Duodenal mucosa (tissue), 2 donors: ENCODE measurements at regions not wholly inside any gene's neighbourhood (a gene's known extent, or its start where the extent isn't known, plus 50 kb on each side); places are given as distances from the start of the nearest gene placed in this dataset.
"Not testable (repeated sequence)": the region's sequence is repeated elsewhere in the genome, so short reads cannot be mapped to it uniquely, and the experiment has no call there.

ENCODE experiments used
- H3K27ac ChIP-seq: one replicate; pipeline ENCODE4 v1.7.0; 2013; ENCODE audit warnings: low read depth, low read length
- H3K27me3 ChIP-seq, 2 donors: one replicate each; pipeline ENCODE4 v1.7.0; 2013; ENCODE audit warnings: low read length in 2 of 2, control low read depth in 1 of 2; ENCODE audit not compliant: insufficient read depth in 2 of 2, control insufficient read depth in 1 of 2
- H3K36me3 ChIP-seq, 2 donors: one replicate each; pipeline ENCODE4 v1.7.0; 2013; ENCODE audit warnings: low read length in 2 of 2, control low read depth in 1 of 2; ENCODE audit not compliant: insufficient read depth in 2 of 2, control insufficient read depth in 1 of 2
- H3K4me1 ChIP-seq, 2 donors: one replicate each; pipeline ENCODE4 v1.7.0; 2013; ENCODE audit warnings: low read length in 2 of 2, control low read depth in 1 of 2; ENCODE audit not compliant: insufficient read depth in 2 of 2, control insufficient read depth in 1 of 2
- H3K4me3 ChIP-seq, 2 donors: one replicate each; pipeline ENCODE4 v1.7.0; 2013; ENCODE audit warnings: low read length in 2 of 2, low read depth in 1 of 2
- H3K9ac ChIP-seq, 2 donors: one replicate each; pipeline ENCODE4 v1.7.0; 2013; ENCODE audit warnings: low read length in 2 of 2, low read depth in 1 of 2
- H3K9me3 ChIP-seq, 2 donors: one replicate each; pipeline ENCODE4 v1.7.0; 2013; ENCODE audit warnings: low read length in 2 of 2, control low read depth in 1 of 2; ENCODE audit not compliant: control insufficient read depth in 1 of 2

DNA sequence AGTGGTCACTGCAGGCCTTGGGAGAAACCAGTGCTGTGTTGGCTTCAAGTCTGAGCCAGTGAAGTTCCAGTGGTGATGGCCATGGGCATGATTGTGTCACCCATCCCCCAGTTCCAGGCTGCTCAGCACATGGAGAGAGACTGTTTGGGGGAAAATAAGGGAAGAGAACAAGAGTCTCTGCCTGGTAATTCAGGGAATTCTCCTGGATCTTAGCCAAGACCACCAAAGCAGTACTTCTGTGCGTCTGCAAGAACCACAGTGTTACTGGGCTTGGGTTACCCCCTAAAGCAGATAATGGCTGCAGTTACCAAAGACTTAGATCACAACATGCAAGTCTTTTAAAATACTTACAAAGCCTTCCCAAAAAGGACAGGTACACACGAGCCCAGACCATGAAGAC is 225.0 kb upstream of the SEMA3C start:
- Histone ChIP-seq H3K27me3 (no peaks in the 10 kb centered on the region), H3K4me3 (no peak overlapping the region), H3K4me1 (no peaks in the 10 kb centered on the region), H3K9me3 (peaks cover 0 to 4% of the 10 kb centered on the region in 2 donors), H3K9ac (no peak overlapping the region), H3K27ac (no peak overlapping the region), H3K36me3 (no peaks in the 10 kb centered on the region)

DNA sequence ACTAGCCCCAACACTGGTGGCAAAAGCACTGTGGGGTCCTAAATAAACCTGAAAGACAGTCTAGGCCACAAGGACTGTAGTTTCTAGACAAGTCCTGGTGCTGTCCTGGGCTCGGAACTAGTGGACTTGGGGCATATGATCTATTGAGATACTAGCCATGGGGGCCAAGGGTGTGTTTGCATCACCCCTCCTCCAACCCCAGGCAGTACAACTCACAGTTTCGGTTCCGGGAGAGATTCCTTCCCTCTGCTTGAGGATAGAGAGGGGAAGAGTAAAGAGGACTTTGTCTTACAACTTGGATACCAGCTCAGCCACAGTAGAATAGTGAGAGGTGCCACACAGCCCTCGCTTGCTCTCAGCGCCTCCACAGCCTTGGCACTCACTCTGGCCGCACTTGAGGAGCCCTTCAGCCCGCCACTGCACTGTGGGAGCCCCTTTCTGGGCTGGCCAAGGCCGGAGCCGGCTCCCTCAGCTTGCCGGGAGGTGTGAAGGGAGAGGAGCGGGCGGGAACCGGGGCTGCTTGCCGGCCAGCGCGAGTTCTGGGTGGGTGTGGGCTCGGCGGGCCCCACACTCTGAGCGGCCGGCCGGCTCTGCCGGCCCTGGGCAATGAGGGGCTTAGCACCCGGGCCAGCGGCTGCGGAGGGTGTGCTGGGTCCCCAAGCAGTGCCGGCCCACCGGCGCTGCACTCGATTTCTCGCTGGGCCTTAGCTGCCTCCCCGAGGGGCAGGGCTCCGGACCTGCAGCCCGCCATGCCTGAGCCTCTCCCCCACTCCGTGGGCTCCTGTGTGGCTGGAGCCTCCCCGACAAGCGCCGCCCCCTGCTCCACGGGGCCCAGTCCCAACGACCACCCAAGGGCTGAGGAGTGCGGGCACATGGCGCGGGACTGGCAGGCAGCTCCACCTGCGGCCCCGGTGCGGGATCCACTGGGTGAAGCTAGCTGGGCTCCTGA is 222.7 kb upstream of the SEMA3C start:
- H3K27me3 ChIP-seq, H3K27ac ChIP-seq, H3K36me3 ChIP-seq, H3K9me3 ChIP-seq, H3K4me3 ChIP-seq, H3K4me1 ChIP-seq, H3K9ac ChIP-seq: not testable (repeated sequence)

DNA sequence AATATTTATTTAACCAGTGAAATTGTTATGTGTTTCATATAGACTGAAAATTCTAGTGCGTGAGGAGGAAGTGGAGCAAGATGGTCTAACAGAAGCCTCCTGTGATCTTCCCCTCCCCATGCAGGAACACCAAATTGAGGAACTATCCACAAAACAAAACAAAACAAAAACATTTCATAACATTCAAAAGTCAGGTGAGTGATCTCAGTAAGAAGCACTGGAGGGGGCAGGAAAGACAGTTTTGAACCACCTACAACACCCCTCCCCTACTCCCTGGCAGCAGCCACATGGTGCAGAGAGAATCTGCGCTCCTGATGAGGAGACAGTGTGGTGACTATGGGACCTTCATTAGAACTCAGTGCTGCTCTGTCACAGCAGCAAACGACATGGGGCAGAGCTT is 221.9 kb upstream of the SEMA3C start:
- no peaks in the 10 kb centered on the region for H3K36me3 ChIP-seq
- H3K27me3 ChIP-seq: no peaks in the 10 kb centered on the region
- H3K4me1 ChIP-seq: no peaks in the 10 kb centered on the region
- H3K9me3 ChIP-seq: peaks cover 0 to 8% of the 10 kb centered on the region in 2 donors
- H3K9ac ChIP-seq: no peak overlapping the region
- no peak overlapping the region for H3K27ac ChIP-seq
- no peak overlapping the region for H3K4me3 ChIP-seq

DNA sequence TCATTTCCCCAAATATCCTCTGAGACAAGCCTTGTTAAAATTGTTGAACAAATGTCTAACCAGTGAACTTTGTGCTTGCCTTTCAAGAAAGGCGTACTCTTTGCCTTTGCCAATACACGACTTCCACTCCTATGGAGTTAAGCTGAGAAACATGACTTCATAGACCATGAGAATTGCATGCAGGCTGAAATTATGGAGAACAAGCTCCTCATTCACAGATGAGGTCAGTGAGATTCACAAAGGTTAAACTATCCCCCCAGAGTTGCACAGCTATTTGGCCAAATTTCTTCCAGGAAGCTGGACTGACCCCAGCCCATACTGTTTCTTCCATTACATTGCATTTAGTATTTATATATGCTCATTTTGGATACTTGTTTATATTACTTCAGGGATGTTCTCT is 221.4 kb upstream of the SEMA3C start:
- H3K27me3 ChIP-seq: no peaks in the 10 kb centered on the region
- no peaks in the 10 kb centered on the region for H3K36me3 ChIP-seq
- no peak overlapping the region for H3K27ac ChIP-seq
- no peaks in the 10 kb centered on the region for H3K4me1 ChIP-seq
- H3K9ac ChIP-seq: no peak overlapping the region
- H3K9me3 ChIP-seq: peaks cover 0 to 6% of the 10 kb centered on the region in 2 donors
- H3K4me3 ChIP-seq: no peak overlapping the region

DNA sequence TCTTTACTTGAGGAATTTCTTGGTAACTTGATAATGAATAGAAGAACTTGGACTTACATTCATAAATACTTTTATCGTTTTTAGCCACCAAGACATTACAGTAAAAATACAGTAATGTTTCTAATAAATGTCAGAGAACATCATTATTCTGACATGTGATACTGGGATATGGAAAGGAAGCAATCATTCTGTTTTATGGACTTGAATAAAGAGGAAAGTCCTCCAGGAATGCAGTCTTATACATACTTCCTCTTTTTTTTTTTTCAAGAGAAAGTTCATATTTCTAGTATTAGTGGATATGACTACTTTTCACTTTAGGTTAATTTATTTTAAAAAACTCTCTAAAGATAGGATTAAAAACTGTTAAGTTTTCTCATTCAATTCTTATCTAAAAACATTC is 220.0 kb upstream of the SEMA3C start:
- no peaks in the 10 kb centered on the region for H3K4me1 ChIP-seq
- peaks cover 0 to 6% of the 10 kb centered on the region in 2 donors for H3K9me3 ChIP-seq
- no peaks in the 10 kb centered on the region for H3K36me3 ChIP-seq
- no peak overlapping the region for H3K27ac ChIP-seq
- no peak overlapping the region for H3K4me3 ChIP-seq
- H3K27me3 ChIP-seq: no peaks in the 10 kb centered on the region
- H3K9ac ChIP-seq: no peak overlapping the region

DNA sequence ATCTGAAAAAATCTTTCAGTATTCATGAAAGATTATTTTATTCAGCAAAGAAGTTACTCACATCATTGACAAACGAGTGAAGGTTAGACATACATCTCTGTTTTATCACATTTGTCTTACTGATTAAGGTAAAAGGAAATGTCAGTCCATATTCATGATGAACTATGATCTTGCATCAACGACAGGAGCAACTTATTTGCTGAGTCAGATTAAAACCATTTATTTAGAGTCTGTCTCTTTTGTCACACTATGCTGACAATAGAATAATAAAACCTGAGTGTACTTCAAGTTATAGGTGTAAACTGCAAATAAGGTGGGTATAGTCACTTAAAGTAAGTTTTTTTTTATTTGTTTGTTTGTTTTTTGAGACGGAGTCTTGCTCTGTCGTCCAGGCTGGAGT is 216.5 kb upstream of the SEMA3C start:
- Histone ChIP-seq H3K4me3 (no peak overlapping the region), H3K27ac (no peak overlapping the region), H3K4me1 (no peaks in the 10 kb centered on the region), H3K36me3 (no peaks in the 10 kb centered on the region), H3K9me3 (peaks cover 0 to 6% of the 10 kb centered on the region in 2 donors), H3K9ac (no peak overlapping the region), H3K27me3 (no peaks in the 10 kb centered on the region)

DNA sequence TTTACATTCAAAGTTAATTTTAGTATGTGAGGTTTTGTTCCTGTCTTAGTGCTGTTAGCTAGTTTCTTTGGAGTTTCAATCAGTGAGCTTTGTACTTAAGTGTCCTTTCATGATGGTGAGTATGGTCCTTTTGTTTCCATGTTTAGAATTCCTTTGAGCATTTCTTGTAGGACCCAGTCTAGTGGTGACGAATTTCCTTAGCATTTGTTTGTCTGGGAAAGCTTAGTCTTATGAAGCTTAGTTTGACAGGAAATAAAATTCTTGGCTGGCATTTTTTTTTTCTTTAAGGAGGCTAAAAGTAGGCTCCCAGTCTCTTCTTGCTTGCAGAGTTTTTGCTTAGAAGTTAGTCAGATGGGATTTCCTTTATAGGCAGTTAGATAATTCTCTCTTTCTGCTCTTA is 209.2 kb upstream of the SEMA3C start:
- no peaks in the 10 kb centered on the region for H3K9me3 ChIP-seq
- H3K9ac ChIP-seq: no peak overlapping the region
- H3K36me3 ChIP-seq: no peaks in the 10 kb centered on the region
- H3K27ac ChIP-seq: no peak overlapping the region
- H3K4me1 ChIP-seq: no peaks in the 10 kb centered on the region
- H3K27me3 ChIP-seq: no peaks in the 10 kb centered on the region
- H3K4me3 ChIP-seq: no peak overlapping the region

DNA sequence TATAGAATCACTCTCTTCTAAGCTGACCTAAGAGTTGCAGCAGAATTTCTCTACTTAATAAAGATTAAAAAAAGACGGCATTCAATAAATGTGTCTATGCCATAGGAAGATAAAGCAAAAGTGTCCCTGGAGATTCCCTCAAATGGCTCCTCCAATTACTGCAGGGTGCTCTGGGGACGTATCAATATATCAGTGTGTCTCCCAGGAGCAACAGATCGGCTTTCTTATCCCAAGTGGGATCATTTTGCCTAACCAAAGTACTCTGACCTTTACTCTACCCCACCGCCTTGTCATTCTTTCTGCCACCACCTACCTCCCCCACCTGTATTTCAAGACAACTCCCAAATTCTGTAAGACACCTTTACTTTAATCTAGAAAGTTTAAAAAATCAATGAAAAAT is 202.0 kb upstream of the SEMA3C start:
- Histone ChIP-seq H3K27me3 (no peaks in the 10 kb centered on the region), H3K4me3 (no peak overlapping the region), H3K9me3 (no peaks in the 10 kb centered on the region), H3K27ac (no peak overlapping the region), H3K36me3 (no peaks in the 10 kb centered on the region), H3K4me1 (no peaks in the 10 kb centered on the region), H3K9ac (no peak overlapping the region)

DNA sequence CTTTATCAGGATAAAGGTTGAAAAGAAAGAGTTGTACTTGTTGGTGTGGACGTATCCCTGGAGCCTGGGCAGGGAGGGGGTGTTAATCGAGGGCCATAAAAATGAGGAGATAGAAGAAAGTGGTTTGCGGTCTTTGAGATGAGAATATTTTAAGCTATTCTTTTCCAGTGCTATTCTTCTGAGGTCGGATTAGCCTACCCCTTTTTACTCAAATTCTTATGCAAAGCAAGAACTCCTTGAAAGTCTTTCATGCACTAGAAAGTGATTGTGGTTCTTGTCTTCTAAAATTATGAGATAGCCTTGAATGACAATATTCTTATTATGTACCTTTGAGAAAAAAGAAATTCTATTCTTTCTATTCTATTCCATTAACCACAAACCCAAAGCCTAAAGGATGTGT is 201.3 kb upstream of the SEMA3C start:
- H3K36me3 ChIP-seq: no peaks in the 10 kb centered on the region
- no peak overlapping the region for H3K9ac ChIP-seq

DNA sequence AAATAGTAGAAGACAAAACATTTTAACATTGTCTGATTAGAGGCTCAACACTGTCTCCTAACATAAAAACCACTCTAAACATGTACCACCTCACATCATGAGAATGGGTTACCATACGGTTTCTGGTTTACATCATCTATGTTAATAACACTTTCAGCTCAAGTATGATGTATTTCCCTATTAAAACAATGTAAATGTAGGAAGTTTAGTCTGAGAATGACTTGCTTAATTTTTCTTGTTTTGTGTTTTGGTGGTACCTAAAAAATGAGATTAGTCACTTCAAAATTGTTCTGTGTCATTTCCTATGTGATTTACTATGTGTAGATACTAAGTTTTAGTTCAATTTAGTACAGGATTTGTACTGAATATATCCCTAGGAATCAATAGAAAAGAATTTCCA is 195.8 kb upstream of the SEMA3C start:
- H3K4me3 ChIP-seq: no peak overlapping the region
- H3K4me1 ChIP-seq: no peaks in the 10 kb centered on the region
- H3K9me3 ChIP-seq: no peaks in the 10 kb centered on the region
- no peaks in the 10 kb centered on the region for H3K27me3 ChIP-seq
- no peaks in the 10 kb centered on the region for H3K36me3 ChIP-seq
- H3K9ac ChIP-seq: no peak overlapping the region
- H3K27ac ChIP-seq: no peak overlapping the region

More for the DNA sequence above, 201.3 kb upstream of the SEMA3C start:
- Histone ChIP-seq H3K4me3 (no peak overlapping the region), H3K27me3 (no peaks in the 10 kb centered on the region), H3K9me3 (no peaks in the 10 kb centered on the region), H3K4me1 (no peaks in the 10 kb centered on the region), H3K27ac (no peak overlapping the region)
